ENCODE measurements at regions not wholly inside any gene's neighbourhood (a gene's known extent, or its start where the extent isn't known, plus 50 kb on each side); places are given as distances from the start of the nearest gene placed in this dataset.
A peak's percentile ranks its signal among the peaks of the same experiment; 100 is the strongest.
"Not testable (repeated sequence)": the region's sequence is repeated elsewhere in the genome, so short reads cannot be mapped to it uniquely, and the experiment has no call there.

- H3K4me3 ChIP-seq (ENCODE audit: low read depth, low read length), result no peak overlapping the region
- DNase-seq (ENCODE audit: low read depth), result no peak
Measured at GRCh38 chr4:122100508-122100907, 51.6 kb upstream of the BLTP1 start.

GRCh38 chr4:122099896-122100295 is 52.2 kb upstream of the BLTP1 start:
- DNase-seq (ENCODE audit: low read depth), result peak; percentile 19
- no peak overlapping the region for H3K4me3 ChIP-seq (ENCODE audit: low read depth, low read length)

GRCh38 chr4:122091836-122092405 is 60.2 kb upstream of the BLTP1 start:
- no peak for DNase-seq (ENCODE audit: low read depth)
- no peak overlapping the region for H3K4me3 ChIP-seq (ENCODE audit: low read depth, low read length)

- no peak overlapping the region for H3K4me3 ChIP-seq (ENCODE audit: low read depth, low read length)
- DNase-seq (ENCODE audit: low read depth), result no peak
Measured at GRCh38 chr4:122091397-122091796, 60.7 kb upstream of the BLTP1 start.

- no peak overlapping the region for H3K4me3 ChIP-seq (ENCODE audit: low read depth, low read length)
- DNase-seq (ENCODE audit: low read depth), result no peak
Measured at GRCh38 chr4:122090989-122091388, 61.1 kb upstream of the BLTP1 start.

- no peak overlapping the region for H3K4me3 ChIP-seq (ENCODE audit: low read depth, low read length)
- DNase-seq (ENCODE audit: low read depth), result peak; percentile 62
Measured at GRCh38 chr4:122086338-122087065, 65.6 kb upstream of the BLTP1 start.

- no peak overlapping the region for H3K4me3 ChIP-seq (ENCODE audit: low read depth, low read length)
- no peak for DNase-seq (ENCODE audit: low read depth)
Measured at GRCh38 chr4:122083989-122084388, 68.1 kb upstream of the BLTP1 start.

GRCh38 chr4:122083351-122083750 is 68.8 kb upstream of the BLTP1 start:
- DNase-seq (ENCODE audit: low read depth), result no peak
- H3K4me3 ChIP-seq (ENCODE audit: low read depth, low read length), result no peak overlapping the region

GRCh38 chr4:122082661-122083060 is 69.5 kb upstream of the BLTP1 start:
- no peak for DNase-seq (ENCODE audit: low read depth)
- no peak overlapping the region for H3K4me3 ChIP-seq (ENCODE audit: low read depth, low read length)

GRCh38 chr4:122077653-122078052 is 74.5 kb upstream of the BLTP1 start:
- not testable (repeated sequence) for DNase-seq (ENCODE audit: low read depth)

GRCh38 chr4:122076835-122077234 is 75.3 kb upstream of the BLTP1 start:
- not testable (repeated sequence) for DNase-seq (ENCODE audit: low read depth)

More at GRCh38 chr4:122077653-122078052, 74.5 kb upstream of the BLTP1 start:
- H3K4me3 ChIP-seq (ENCODE audit: low read depth, low read length), result not testable (repeated sequence)

GRCh38 chr4:122073615-122074014 is 78.5 kb upstream of the BLTP1 start:
- no peak for DNase-seq (ENCODE audit: low read depth)
- H3K4me3 ChIP-seq (ENCODE audit: low read depth, low read length), result no peak overlapping the region

More at GRCh38 chr4:122076835-122077234, 75.3 kb upstream of the BLTP1 start:
- H3K4me3 ChIP-seq (ENCODE audit: low read depth, low read length), result not testable (repeated sequence)

GRCh38 chr4:122065915-122066314 is 86.2 kb upstream of the BLTP1 start:
- no peak for DNase-seq (ENCODE audit: low read depth)
- no peak overlapping the region for H3K4me3 ChIP-seq (ENCODE audit: low read depth, low read length)

- no peak overlapping the region for H3K4me3 ChIP-seq (ENCODE audit: low read depth, low read length)
- no peak for DNase-seq (ENCODE audit: low read depth)
Measured at GRCh38 chr4:122065149-122065548, 87.0 kb upstream of the BLTP1 start.

GRCh38 chr4:122053186-122053585 is 98.9 kb upstream of the BLTP1 start:
- H3K4me3 ChIP-seq (ENCODE audit: low read depth, low read length), result no peak overlapping the region
- DNase-seq (ENCODE audit: low read depth), result no peak

GRCh38 chr4:122052677-122053076 is 99.5 kb upstream of the BLTP1 start:
- no peak for DNase-seq (ENCODE audit: low read depth)
- no peak overlapping the region for H3K4me3 ChIP-seq (ENCODE audit: low read depth, low read length)

- H3K4me3 ChIP-seq (ENCODE audit: low read depth, low read length), result no peak overlapping the region
- no peak for DNase-seq (ENCODE audit: low read depth)
Measured at GRCh38 chr4:122050841-122051240, 99.0 kb upstream of the TRPC3 start.

GRCh38 chr4:122047456-122048425 is 95.9 kb upstream of the TRPC3 start:
- DNase-seq (ENCODE audit: low read depth), result no peak
- H3K4me3 ChIP-seq (ENCODE audit: low read depth, low read length), result no peak overlapping the region

GRCh38 chr4:122046255-122046654 is 94.4 kb upstream of the TRPC3 start:
- no peak overlapping the region for H3K4me3 ChIP-seq (ENCODE audit: low read depth, low read length)
- DNase-seq (ENCODE audit: low read depth), result no peak

GRCh38 chr4:122045533-122045932 is 93.7 kb upstream of the TRPC3 start:
- no peak overlapping the region for H3K4me3 ChIP-seq (ENCODE audit: low read depth, low read length)
- peak; percentile 87 for DNase-seq (ENCODE audit: low read depth)
